Neural crest cell (in vitro differentiated cells): ENCODE measurements at regions not wholly inside any gene's neighbourhood (a gene's known extent, or its start where the extent isn't known, plus 50 kb on each side); places are given as distances from the start of the nearest gene placed in this dataset.

ENCODE experiments used
- DNase-seq: peaks from one replicate; pipeline ENCODE4 v3.0.0; 2021; ENCODE audit warnings: low read depth, mixed read lengths, low spot score
- H3K27ac Mint-ChIP-seq: one replicate; pipeline ENCODE4 v1.8.0; 2021; ENCODE audit warnings: mild to moderate bottlenecking, mixed read lengths; ENCODE audit not compliant: unreplicated experiment
- H3K27me3 Mint-ChIP-seq: 2 replicates; pipeline ENCODE4 v1.8.0; 2021; ENCODE audit warnings: low read depth, mild to moderate bottlenecking, mixed read lengths
- H3K36me3 Mint-ChIP-seq: 2 replicates; pipeline ENCODE4 v1.8.0; 2021; ENCODE audit warnings: low read depth, mild to moderate bottlenecking, mixed read lengths
- H3K4me1 Mint-ChIP-seq: 2 replicates; pipeline ENCODE4 v1.8.0; 2021; ENCODE audit warnings: mixed read lengths
- H3K4me3 Mint-ChIP-seq: one replicate; pipeline ENCODE4 v1.8.0; 2021; ENCODE audit warnings: mild to moderate bottlenecking, mixed read lengths
- H3K9me3 Mint-ChIP-seq: 2 replicates; pipeline ENCODE4 v1.8.0; 2021; ENCODE audit warnings: mixed read lengths
- TF ChIP-seq, protein P1 (sequence below): fragments of 200-600 bp; sonication (generic); conservative IDR thresholded peaks from 2 replicates; pipeline ENCODE4 v1.5.0; 2021; ENCODE audit warnings: antibody characterized with exemption, mild to moderate bottlenecking

DNA sequence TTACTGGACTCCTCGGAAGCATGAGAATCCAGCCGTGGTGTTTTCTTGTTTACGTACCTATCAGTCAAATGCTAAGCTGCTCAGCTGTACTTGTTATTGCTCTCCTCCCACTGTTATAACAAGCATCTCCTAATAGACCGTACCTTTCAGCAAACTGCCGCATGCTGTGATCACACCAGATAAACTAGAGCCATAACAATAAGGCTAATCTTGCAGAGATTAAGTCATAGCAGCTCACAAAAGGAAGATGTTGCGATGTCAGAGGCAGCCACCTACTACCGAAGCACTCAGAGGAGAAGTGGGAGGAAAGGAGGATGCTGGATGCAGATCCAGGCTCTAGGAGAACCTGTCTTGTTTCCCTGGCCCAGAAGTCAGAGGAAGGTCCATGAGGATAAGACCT lies 196.0 kb downstream of the GALC start:
- TF ChIP-seq, protein P1, sequence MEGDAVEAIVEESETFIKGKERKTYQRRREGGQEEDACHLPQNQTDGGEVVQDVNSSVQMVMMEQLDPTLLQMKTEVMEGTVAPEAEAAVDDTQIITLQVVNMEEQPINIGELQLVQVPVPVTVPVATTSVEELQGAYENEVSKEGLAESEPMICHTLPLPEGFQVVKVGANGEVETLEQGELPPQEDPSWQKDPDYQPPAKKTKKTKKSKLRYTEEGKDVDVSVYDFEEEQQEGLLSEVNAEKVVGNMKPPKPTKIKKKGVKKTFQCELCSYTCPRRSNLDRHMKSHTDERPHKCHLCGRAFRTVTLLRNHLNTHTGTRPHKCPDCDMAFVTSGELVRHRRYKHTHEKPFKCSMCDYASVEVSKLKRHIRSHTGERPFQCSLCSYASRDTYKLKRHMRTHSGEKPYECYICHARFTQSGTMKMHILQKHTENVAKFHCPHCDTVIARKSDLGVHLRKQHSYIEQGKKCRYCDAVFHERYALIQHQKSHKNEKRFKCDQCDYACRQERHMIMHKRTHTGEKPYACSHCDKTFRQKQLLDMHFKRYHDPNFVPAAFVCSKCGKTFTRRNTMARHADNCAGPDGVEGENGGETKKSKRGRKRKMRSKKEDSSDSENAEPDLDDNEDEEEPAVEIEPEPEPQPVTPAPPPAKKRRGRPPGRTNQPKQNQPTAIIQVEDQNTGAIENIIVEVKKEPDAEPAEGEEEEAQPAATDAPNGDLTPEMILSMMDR, result no peak
- Mint-ChIP-seq H3K36me3 (no peaks in the 10 kb centered on the region), H3K9me3 (no peaks in the 10 kb centered on the region), H3K4me3 (no peak overlapping the region), H3K27me3 (peaks cover 4% of the 10 kb centered on the region), H3K4me1 (peaks cover 16% of the 10 kb centered on the region), H3K27ac (no peak overlapping the region)
- DNase-seq, result no peak

DNA sequence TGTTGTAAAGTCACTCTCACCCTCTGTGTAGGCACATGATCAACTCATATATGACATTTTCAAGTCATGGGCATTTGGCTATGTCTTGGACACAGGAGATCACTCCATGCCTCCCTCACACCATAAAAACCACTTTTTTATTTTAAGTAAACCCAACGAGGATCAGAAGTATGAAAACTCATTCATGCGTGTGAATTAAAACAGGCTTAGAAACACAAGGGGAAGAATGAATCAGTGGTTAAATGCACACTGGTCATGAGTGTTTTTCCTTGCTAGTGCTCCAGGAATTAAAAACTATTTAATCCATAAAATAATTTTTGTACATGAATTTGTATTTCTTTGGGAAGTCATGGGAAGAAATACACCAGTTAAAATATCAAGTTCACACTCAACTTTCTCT lies 198.4 kb downstream of the GALC start:
- TF ChIP-seq, protein P1, result no peak
- H3K4me1 Mint-ChIP-seq, result peaks cover 13% of the 10 kb centered on the region

DNA sequence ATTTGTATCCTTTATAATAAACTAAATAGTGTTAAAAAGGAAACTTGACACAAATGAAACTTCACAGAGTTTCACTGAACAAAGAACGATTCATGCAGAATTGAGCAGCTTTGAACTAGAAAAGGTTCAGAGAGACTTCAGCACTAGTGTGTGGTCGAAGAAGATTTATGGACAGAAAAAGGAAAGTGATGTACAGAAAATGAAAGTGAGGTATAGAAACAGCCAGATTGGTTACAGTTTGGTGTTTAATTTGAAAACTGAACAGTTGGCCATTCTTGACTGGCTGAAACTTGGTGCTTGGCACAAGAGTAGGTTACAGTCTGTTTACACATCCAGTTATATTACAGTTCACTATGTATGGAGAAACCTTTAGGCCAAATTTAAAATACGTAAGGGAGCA lies 207.1 kb downstream of the GALC start:
- Mint-ChIP-seq H3K4me1 (peaks cover 4% of the 10 kb centered on the region), H3K27me3 (no peaks in the 10 kb centered on the region), H3K9me3 (no peaks in the 10 kb centered on the region), H3K27ac (no peak overlapping the region), H3K4me3 (no peak overlapping the region), H3K36me3 (no peaks in the 10 kb centered on the region)
- no peak for DNase-seq
- TF ChIP-seq, protein P1, result no peak

More for the DNA sequence above, 198.4 kb downstream of the GALC start:
- no peak overlapping the region for H3K27ac Mint-ChIP-seq
- no peak overlapping the region for H3K4me3 Mint-ChIP-seq
- H3K36me3 Mint-ChIP-seq, result no peaks in the 10 kb centered on the region
- H3K9me3 Mint-ChIP-seq, result no peaks in the 10 kb centered on the region
- peaks cover 4% of the 10 kb centered on the region for H3K27me3 Mint-ChIP-seq
- no peak for DNase-seq

DNA sequence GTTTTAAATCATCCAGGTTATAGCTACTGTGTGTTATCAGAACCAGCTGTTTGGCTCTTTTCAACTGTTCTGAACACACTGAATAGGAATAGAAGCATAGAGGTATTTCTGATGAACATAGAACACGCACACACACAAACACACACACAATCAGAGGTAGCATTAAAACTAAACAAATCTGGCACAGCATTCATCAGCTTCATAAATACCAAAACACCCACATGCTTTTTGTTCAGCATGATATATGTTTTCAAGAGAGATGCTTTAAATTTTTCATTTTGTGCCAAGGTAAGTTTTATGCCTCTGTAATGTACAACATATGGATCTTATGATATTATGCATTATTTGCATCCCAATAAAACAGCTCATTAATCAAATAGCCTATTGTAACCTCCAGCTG lies 208.6 kb downstream of the GALC start:
- no peak for DNase-seq
- H3K27ac Mint-ChIP-seq, result no peak overlapping the region
- peaks cover 4% of the 10 kb centered on the region for H3K4me1 Mint-ChIP-seq
- H3K27me3 Mint-ChIP-seq, result no peaks in the 10 kb centered on the region
- no peaks in the 10 kb centered on the region for H3K9me3 Mint-ChIP-seq
- H3K36me3 Mint-ChIP-seq, result no peaks in the 10 kb centered on the region
- no peak overlapping the region for H3K4me3 Mint-ChIP-seq
- TF ChIP-seq, protein P1, result no peak

DNA sequence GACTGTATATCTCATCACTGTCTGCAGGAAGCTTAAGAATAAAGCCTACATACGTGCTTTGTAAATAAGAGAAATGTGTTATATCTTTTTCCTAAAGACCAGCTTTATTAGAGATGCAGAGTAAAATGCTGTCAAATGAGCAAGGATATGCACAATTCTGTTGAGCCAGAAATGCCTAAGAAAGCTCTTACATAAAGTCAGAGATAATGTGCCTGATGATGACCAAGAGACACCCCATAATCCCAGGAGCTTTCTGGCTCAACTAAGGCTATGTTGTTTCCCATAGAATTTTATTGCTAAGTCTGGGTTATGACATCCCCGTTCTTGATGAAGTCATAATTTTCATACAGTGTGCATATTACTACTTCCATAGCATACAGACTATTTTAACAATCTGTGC lies 209.9 kb downstream of the GALC start:
- Mint-ChIP-seq H3K9me3 (no peaks in the 10 kb centered on the region), H3K4me3 (no peak overlapping the region)
- TF ChIP-seq, protein P1, result no peak

DNA sequence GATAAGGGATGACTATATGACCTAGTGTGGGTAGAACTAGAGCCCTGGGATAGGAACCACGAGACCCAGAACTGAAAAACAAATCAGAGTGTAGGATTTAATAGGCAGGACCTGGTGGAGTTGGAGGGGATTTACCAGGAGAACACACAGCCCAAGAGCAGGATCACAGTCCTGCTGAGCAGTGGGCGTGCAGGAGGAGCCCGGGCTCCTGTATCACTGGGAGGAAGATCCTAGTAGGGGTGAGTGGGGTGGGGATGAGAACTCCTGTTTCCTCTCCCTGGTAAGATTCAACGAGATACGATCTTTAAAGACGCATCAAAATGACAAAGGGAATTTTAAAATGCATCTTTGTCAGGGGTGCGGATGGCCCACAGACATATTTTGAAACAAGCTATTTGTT lies 220.1 kb downstream of the GALC start:
- no peaks in the 10 kb centered on the region for H3K4me1 Mint-ChIP-seq
- peaks cover 9% of the 10 kb centered on the region for H3K9me3 Mint-ChIP-seq
- H3K4me3 Mint-ChIP-seq, result no peak overlapping the region
- no peak overlapping the region for H3K27ac Mint-ChIP-seq
- TF ChIP-seq, protein P1, result no peak
- H3K27me3 Mint-ChIP-seq, result peaks cover 3% of the 10 kb centered on the region
- no peak for DNase-seq
- peaks cover 5% of the 10 kb centered on the region for H3K36me3 Mint-ChIP-seq

More for the DNA sequence above, 209.9 kb downstream of the GALC start:
- Mint-ChIP-seq H3K4me1 (peaks cover 4% of the 10 kb centered on the region), H3K27ac (no peak overlapping the region), H3K36me3 (no peaks in the 10 kb centered on the region), H3K27me3 (peaks cover 8% of the 10 kb centered on the region)
- no peak for DNase-seq
